PFSK-1 (cell line): ENCODE measurements at regions not wholly inside any gene's neighbourhood (a gene's known extent, or its start where the extent isn't known, plus 50 kb on each side); places are given as distances from the start of the nearest gene placed in this dataset.

Experiments
- FOXP2 ChIP-seq: optimal IDR thresholded peaks from 2 replicates; pipeline ENCODE3; 2011; ENCODE audit warnings: borderline replicate concordance, control low read depth, inconsistent platforms; ENCODE audit not compliant: insufficient read depth; ENCODE audit errors: extremely low read length, extremely low read depth
- POLR2AphosphoS5 ChIP-seq: IDR thresholded peaks from 2 replicates; pipeline ENCODE4 v1.6.1; 2012; ENCODE audit warnings: low read depth, mild to moderate bottlenecking, control low read depth, low read length, moderate library complexity
- SIN3A ChIP-seq: IDR thresholded peaks from 2 replicates; pipeline ENCODE4 v1.6.1; 2012; ENCODE audit warnings: mild to moderate bottlenecking, low read length, moderate library complexity, borderline replicate concordance; ENCODE audit not compliant: insufficient read depth
- TAF1 ChIP-seq: IDR thresholded peaks from 2 replicates; pipeline ENCODE4 v1.6.1; 2012; ENCODE audit warnings: low read length, control low read depth, borderline replicate concordance; ENCODE audit not compliant: insufficient read depth
- TF ChIP-seq, protein P1 (sequence below), 2 experiments: IDR thresholded peaks; 2 replicates each; pipeline versions ENCODE4 v1.6.1 to v1.8.0; 2011 to 2012; ENCODE audit warnings: low read depth in 2 of 2, low read length in 2 of 2, control low read depth in 1 of 2, inconsistent platforms in 1 of 2, mild to moderate bottlenecking in 1 of 2, moderate library complexity in 1 of 2; ENCODE audit not compliant: insufficient read depth in 1 of 2

DNA sequence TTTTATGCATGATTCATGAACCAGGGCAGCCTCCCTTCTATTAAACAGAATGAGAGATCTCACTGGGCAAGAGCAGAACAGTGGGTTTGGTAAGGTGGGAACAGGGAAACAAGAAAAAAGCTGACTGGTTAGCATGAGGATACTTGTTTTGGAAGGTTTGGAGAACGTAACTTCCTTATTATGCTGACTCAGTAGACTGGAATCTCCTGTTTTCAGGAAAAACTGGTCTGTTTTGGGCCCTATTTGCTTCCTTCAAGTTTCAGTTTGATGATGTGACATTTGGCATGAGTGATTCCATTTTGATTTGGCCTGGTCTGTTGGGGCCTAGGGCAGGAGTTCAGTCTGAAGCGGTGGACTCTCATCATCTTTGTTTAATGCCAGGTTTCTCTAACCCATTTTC lies 172.0 kb downstream of the MYLK4 start:
- no peak for TF ChIP-seq TAF1
- no peak for TF ChIP-seq FOXP2
- no peak for TF ChIP-seq SIN3A
- no peak for TF ChIP-seq POLR2AphosphoS5
- TF ChIP-seq, protein P1, sequence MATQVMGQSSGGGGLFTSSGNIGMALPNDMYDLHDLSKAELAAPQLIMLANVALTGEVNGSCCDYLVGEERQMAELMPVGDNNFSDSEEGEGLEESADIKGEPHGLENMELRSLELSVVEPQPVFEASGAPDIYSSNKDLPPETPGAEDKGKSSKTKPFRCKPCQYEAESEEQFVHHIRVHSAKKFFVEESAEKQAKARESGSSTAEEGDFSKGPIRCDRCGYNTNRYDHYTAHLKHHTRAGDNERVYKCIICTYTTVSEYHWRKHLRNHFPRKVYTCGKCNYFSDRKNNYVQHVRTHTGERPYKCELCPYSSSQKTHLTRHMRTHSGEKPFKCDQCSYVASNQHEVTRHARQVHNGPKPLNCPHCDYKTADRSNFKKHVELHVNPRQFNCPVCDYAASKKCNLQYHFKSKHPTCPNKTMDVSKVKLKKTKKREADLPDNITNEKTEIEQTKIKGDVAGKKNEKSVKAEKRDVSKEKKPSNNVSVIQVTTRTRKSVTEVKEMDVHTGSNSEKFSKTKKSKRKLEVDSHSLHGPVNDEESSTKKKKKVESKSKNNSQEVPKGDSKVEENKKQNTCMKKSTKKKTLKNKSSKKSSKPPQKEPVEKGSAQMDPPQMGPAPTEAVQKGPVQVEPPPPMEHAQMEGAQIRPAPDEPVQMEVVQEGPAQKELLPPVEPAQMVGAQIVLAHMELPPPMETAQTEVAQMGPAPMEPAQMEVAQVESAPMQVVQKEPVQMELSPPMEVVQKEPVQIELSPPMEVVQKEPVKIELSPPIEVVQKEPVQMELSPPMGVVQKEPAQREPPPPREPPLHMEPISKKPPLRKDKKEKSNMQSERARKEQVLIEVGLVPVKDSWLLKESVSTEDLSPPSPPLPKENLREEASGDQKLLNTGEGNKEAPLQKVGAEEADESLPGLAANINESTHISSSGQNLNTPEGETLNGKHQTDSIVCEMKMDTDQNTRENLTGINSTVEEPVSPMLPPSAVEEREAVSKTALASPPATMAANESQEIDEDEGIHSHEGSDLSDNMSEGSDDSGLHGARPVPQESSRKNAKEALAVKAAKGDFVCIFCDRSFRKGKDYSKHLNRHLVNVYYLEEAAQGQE (IDR thresholded peaks at IDR 0.05; ENCODE audit: insufficient read depth in 1 of 2, low read depth in 2 of 2, low read length in 2 of 2) = no peak

DNA sequence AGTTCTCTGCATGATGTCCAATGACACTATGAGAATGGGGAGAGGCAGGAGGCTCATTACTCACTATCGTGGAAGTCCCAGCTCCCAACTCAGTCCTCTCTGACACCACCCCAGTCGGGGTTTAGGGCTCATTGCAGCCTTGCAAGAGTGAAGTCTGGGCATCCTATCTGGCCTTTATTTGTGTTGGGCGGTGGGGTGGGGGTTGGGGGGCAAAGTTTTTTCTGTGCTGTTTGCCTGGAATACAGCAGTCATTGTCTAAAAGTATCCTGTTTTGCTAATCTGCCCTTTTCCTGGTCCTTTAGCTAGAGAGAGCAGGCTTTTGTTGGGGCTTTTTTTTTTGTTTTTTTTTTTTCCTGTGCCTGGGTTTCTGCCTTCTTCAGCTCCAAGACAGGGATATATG lies 174.2 kb downstream of the MYLK4 start:
- TF ChIP-seq, protein P1 (IDR thresholded peaks at IDR 0.05; ENCODE audit: insufficient read depth in 1 of 2, low read depth in 2 of 2, low read length in 2 of 2) = no peak
- no peak for TF ChIP-seq FOXP2

DNA sequence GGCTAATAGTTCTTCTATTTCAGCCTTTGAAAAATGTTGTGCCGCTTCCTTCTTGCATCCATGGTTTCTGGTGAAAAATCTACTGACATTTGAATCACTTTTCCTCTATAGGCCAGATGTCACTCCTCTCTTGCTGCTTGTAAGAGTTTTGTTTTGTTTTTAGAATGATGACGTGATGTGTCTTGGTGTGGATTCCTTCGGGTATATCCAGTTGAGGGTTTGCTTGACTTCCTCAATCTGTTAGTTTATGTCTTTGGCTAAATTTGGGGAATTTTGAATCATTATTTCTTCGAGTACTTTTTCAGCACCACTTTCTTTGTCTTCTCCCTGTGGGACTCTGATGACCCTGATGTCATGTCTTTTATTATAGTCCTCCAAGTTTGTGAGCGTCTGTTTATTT lies 175.5 kb downstream of the MYLK4 start:
- TF ChIP-seq, protein P1 (IDR thresholded peaks at IDR 0.05; ENCODE audit: insufficient read depth in 1 of 2, low read depth in 2 of 2, low read length in 2 of 2) = no peak
- no peak for TF ChIP-seq SIN3A
- no peak for TF ChIP-seq FOXP2
- no peak for TF ChIP-seq TAF1
- no peak for TF ChIP-seq POLR2AphosphoS5

DNA sequence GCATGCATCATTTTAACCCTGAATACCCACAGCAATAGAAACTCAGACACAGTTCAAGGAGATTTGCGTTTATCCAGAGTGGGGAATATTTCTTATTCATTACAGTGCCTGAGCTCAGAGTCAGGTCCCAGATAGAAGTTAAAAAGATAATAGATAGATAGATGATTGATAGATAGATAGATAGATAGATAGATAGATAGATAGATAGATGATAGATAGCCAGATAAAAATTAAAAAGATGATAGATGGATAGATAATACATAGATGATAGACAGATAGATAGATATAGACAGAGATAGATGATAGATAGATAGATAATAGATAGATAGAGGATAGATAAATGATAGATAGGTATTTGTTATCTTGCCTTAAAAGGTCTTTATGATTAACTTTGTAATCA lies 184.7 kb downstream of the MYLK4 start:
- TF ChIP-seq SIN3A (no peak), POLR2AphosphoS5 (no peak), TAF1 (no peak), FOXP2 (no peak)
- TF ChIP-seq, protein P1 (IDR thresholded peaks at IDR 0.05; ENCODE audit: insufficient read depth in 1 of 2, low read depth in 2 of 2, low read length in 2 of 2) = no peak

DNA sequence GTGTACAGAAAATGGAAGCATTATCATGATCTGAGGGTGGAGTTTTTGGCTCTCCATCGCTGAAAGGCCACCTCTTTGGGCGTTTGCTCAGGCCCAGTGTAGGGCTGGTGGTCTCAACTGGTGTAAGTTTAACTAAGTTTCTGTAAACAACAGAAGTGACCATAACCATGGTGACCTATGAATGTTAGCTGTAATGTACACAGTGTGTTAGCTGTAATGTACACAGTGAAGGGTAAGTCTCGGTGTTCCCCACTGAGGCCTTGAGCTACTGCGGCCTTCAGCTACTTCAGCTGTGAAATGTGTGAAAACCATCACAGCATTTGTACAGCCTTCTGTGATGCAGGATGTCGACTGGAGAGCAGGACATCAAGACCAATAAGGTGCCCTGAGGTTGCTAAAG lies 185.2 kb downstream of the MYLK4 start:
- TF ChIP-seq SIN3A = no peak
- TF ChIP-seq TAF1 = no peak
- TF ChIP-seq FOXP2 = no peak
- TF ChIP-seq, protein P1 (IDR thresholded peaks at IDR 0.05; ENCODE audit: insufficient read depth in 1 of 2, low read depth in 2 of 2, low read length in 2 of 2) = no peak
- no peak for TF ChIP-seq POLR2AphosphoS5
